SKM-1 treated with dmso at 0.1 percent for 144 hours (cell line): ENCODE measurements at regions not wholly inside any gene's neighbourhood (a gene's known extent, or its start where the extent isn't known, plus 50 kb on each side); places are given as distances from the start of the nearest gene placed in this dataset.
"Not testable (repeated sequence)": the region's sequence is repeated elsewhere in the genome, so short reads cannot be mapped to it uniquely, and the experiment has no call there.

Experiments
- DNase-seq: peaks from one replicate; lab custom pipeline; 2025; ENCODE audit not compliant: unreplicated experiment; lab: John Stamatoyannopoulos, UW

- DNase-seq, result no peak
Observed at GRCh38 chr2:175371378-175371777, 189.9 kb upstream of the ATP5MC3 start.

- peak; percentile 45 for DNase-seq
Observed at GRCh38 chr2:175366815-175367214, 185.3 kb upstream of the ATP5MC3 start.

- DNase-seq, result no peak
Observed at GRCh38 chr2:175363699-175364098, 182.2 kb upstream of the ATP5MC3 start.

DNA sequence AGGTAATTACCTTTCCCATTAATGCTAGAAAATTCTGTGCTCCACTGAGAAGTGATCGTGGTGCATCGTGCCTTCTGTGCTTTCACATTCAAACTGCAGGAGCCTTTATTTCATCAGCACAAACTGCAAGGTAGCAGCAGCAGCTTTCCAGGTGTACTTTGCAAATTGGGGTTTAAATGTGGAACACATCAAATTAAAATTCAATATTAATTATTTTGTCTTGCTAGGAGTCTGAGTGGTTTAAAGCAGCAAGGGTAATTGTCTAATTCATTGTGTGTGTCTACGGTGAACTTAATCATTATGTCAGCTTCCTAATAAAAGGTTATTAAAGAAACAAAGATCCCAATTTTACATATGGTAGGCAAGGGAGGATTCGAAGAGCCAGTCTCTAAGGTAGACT lies 180.8 kb upstream of the ATP5MC3 start:
- no peak for DNase-seq

DNA sequence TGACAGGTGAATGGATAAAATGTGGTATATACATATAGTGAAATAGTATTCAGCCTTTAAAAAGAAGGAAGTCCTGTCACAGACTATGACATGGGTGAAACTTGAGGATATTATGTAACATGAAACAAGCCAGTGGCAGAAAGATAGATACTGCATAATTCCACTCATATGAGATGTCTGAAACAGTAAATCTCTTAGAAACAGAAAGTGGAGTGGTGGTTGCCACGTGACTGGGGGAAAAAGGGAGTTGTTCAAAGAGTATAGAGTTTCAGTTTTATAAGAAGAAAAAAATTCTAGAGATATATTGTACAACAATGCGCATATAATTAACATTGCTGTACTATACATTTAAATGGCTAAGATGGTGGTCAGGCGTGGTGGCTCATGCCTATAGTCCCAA lies 178.2 kb upstream of the ATP5MC3 start:
- no peak for DNase-seq

DNA sequence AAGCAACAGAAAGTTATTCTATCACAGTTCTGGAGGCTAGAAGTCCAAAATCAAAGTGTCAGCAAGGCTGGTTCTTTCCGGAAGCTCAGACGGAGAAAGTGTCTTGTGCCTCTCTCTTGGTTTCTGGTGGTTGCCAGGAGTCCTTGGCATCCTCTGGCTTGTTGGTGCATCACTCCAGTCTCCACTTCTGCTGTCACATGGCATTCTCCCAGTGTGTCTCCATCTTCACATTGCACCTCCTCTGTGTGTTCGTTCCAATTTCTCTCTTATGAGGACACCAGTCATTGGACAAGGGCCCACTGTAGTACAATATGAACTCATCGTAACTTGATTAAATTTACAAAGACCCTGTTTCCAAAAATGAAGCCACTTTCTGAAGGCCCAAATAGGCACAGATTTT lies 175.4 kb upstream of the ATP5MC3 start:
- no peak for DNase-seq

DNA sequence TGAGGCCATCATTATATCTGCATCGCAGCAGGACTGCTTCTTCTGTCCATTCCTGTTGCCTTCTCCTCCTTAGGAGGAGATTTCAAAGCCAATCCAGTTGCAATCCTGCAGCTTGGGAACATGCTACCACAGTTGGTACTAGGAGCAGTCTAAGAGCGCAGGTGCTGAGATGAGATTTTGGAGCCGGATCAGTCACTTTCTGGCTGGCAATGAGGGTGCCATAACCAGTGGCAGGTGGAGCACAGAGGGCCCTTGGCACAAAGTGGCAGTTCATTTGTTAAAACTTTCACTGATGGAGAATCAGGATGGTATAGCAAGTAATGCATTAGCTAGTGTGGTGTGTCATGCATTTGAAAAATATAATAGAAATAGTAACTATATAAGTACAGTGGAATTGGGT lies 173.7 kb upstream of the ATP5MC3 start:
- DNase-seq, result no peak

DNA sequence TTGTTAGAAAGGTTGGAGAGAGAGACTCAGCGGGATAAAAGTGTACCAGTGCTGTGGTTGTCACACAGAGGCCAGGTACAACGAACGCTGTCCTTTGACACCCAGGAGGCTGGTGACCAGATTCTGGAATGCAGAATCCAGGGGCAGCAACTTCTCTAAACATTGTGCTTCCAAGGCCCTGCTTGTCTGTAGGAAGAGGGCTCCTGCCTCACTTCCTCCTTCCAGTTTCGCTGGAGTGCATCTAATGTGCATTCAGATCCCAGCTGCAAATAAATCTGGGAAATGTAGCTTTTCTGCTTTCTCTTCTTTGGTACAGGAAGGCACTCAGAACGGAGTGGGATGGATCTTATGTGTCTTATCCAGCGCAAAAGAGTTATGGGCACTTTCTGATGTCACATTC lies 171.8 kb upstream of the ATP5MC3 start:
- DNase-seq, result no peak

DNA sequence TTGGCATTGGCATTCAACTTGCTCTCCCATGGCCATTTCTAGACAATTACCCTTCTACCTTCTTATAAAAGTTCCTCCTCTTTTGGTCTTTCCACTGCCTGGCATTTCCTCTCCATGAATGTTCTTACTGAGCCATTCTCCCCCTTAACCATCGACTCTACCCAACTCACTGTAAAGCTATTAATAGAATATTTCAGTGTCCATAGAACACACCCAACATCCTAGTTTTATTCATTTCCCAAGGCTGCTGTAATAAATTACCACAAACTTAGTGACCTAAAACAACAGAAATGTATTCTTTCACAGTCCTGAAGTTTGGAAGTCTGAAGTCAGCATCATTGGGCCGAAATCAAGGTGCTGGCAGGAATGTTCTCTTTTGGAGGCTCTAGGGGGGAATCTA lies 170.0 kb upstream of the ATP5MC3 start:
- DNase-seq, result no peak

DNA sequence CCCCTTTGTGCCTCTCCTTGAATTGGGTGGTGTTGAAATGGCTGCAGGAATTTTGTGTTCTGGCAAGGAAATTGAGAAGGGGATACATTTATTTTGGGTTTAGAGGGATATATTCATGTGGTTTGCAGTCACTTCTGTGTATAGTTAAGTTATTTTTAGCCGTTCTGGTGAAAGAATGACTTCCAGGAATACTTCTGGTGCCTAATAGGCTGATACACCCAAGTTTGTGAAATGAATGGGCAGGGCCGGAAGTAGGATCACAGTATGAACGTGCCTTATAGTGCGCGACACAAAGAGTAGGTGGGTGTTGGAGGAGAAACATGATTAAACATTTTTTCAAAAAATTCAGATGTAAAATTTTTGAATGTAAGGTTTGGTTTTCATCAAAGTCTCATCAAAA lies 168.6 kb upstream of the ATP5MC3 start:
- no peak for DNase-seq

DNA sequence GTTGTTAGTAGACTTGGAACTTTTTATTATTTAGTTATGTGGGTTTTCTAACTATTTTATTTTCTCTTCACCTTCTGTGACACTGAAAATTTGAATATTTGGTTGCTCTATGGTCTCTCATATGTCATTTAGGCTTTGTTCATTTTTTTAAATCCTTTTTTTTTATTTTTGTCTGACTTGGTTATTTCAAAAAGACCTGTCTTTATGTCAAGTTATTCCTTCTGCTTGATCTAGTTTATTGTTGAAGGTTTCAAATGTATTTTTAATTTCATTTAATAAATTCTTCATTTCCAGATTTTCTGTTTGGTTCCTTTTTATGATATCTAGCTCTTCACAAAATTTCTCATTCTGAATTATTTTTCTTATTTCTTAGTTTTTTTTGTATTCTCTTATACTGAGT lies 160.6 kb upstream of the ATP5MC3 start:
- DNase-seq, result no peak

DNA sequence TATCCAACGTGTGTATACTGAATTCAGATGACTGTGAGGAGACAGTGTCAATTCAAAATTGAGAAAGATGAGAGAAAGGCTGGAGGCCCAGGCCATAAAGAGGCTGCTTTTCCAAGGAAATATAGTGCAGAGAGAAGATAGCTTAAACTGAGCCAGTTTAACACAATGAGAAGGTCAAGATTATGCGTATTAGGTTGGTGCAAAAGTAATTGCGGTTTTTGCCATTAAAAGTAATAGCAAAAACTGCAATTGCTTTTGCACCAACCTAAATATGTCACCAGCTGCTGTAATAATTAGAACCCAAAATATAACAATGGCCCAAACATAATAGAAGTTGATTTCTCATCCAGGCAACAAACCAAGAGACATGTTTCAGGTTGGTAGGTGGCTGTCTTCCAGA lies 148.7 kb upstream of the ATP5MC3 start:
- no peak for DNase-seq

DNA sequence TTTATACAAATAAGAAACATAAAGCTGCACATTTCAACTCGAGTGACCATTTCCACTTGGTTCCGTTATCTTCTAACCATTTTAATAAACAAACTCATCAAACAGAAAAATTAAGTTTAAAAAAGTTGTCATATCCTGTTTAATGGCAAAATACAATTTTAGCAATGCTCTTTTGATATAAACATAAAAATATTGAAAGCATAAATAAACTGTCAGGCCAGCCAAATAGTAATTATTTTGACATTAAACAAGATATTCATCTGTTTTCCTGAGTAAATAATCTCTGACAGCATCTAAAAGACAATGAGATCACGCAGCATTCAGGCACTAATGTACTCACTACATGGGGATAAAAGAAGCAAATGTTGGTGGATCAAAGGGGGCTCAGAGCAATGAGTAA lies 145.3 kb upstream of the ATP5MC3 start:
- DNase-seq, result no peak

DNA sequence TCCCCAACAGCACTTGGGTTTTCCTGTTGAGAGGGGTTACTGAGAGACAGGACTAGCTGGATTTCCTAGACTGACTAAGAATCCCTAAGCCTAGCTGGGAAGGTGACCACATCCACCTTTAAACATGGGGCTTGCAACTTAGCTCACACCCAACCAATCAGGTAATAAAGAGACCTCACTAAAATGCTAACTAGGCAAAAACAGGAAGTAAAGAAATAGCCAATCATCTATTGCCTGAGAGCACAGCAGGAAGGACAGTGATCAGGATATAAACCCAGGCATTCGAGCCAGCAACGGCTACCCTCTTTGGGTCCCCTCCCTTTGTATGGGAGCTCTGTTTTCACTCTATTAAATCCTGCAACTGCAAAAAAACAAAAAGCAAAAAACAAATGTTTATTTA lies 144.7 kb upstream of the ATP5MC3 start:
- not testable (repeated sequence) for DNase-seq

GRCh38 chr2:175323162-175323561 lies 141.7 kb upstream of the ATP5MC3 start:
- DNase-seq, result no peak

DNA sequence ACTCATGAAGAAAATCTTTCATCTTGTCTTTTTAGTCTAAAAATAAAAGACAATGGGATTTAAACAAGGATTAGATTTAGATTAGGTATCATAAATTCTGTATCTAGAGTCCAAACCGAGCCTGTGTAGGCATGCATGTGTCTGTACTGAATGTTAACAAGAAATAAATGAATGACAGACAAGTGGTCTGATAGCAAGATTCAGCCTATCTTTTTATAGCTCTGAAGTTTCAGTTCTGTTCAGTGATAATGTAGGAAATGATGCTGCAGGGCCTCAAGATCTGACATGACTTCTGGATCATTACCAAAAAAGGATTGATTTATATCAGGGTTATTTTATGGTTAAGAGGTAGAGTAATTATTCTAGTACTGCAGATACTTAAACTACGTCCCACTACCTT lies 137.0 kb upstream of the ATP5MC3 start:
- DNase-seq, result no peak

GRCh38 chr2:175317751-175318150 lies 136.2 kb upstream of the ATP5MC3 start:
- DNase-seq, result no peak

- no peak for DNase-seq
Observed at GRCh38 chr2:175312137-175312536, 130.6 kb upstream of the ATP5MC3 start.

- no peak for DNase-seq
Observed at GRCh38 chr2:175310813-175311504, 129.4 kb upstream of the ATP5MC3 start.

- no peak for DNase-seq
Observed at GRCh38 chr2:175309799-175310198, 128.3 kb upstream of the ATP5MC3 start.

- DNase-seq, result no peak
Observed at GRCh38 chr2:175308005-175308404, 126.5 kb upstream of the ATP5MC3 start.

GRCh38 chr2:175304541-175304940 lies 123.0 kb upstream of the ATP5MC3 start:
- no peak for DNase-seq

DNA sequence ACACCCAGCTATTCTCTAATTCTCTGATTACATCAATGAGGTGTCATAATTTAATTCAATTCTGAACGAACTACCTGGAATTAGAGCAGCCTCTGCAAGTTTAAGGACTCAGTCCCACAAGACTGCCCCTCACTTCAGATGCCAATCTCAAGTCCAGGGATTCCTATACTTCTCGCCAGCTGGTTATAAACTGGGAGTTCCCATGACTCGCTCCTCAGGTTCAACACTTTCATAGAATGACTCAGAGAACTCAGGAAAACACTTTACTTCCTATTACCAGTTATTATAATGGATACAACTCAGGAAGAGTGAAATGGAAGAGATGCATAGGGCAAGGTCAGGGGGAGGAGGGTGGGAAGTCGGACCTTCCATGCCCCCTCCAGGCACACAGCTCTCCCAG lies 112.3 kb upstream of the ATP5MC3 start:
- no peak for DNase-seq

DNA sequence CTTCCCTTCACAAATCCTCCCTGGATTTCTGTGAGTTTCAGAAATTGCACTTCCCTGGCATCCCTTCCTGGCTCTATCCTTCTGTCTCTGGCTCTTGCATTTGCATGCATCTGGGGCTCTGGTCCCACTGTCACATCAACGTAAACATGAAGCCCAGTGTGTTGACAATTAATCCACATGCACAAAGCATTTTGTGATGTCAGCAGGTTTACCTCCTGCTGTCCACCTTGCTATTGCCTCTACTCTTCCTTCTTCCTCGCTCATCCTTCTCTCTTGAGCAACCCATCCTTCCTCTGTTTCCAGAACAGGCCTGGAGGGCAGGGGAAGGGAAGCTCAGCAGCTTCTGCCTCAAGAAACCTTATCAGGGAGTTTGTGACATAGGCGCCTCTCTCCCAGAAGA lies 111.7 kb upstream of the ATP5MC3 start:
- no peak for DNase-seq
